AG09319 (cell line): ENCODE measurements at regions not wholly inside any gene's neighbourhood (a gene's known extent, or its start where the extent isn't known, plus 50 kb on each side); places are given as distances from the start of the nearest gene placed in this dataset.
"Not testable (repeated sequence)": the region's sequence is repeated elsewhere in the genome, so short reads cannot be mapped to it uniquely, and the experiment has no call there.

Experiments used
- DNase-seq: peaks from one replicate; pipeline ENCODE4 v3.0.0-alpha.2; 2010; ENCODE audit warnings: low read depth; ENCODE audit errors: extremely low read depth
- TF ChIP-seq, protein P1 (sequence below): IDR thresholded peaks from 2 replicates; pipeline ENCODE4 v1.5.1; 2011; ENCODE audit warnings: low read depth, mild to moderate bottlenecking, inconsistent platforms, low read length, moderate library complexity

DNA sequence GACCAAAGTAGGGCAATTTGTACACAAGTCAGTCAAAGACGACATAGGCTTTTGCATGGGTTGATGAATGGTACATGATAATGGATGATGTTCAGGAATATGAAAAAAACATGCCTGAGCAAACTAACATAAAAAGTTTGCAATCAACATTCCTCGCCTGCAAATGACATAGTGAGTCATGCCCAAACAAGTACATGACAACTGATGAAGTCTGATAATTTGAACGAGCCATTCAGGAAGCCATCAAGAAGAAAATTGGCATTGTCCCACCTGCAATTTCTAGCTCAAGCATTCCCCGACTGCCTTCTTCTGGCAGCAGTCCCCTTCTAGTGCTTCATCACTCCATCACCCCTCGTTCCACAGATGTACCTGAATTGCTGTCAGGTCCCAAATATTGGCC, 118.4 kb upstream of the NR5A2 start:
- no peak for DNase-seq
- TF ChIP-seq, protein P1, sequence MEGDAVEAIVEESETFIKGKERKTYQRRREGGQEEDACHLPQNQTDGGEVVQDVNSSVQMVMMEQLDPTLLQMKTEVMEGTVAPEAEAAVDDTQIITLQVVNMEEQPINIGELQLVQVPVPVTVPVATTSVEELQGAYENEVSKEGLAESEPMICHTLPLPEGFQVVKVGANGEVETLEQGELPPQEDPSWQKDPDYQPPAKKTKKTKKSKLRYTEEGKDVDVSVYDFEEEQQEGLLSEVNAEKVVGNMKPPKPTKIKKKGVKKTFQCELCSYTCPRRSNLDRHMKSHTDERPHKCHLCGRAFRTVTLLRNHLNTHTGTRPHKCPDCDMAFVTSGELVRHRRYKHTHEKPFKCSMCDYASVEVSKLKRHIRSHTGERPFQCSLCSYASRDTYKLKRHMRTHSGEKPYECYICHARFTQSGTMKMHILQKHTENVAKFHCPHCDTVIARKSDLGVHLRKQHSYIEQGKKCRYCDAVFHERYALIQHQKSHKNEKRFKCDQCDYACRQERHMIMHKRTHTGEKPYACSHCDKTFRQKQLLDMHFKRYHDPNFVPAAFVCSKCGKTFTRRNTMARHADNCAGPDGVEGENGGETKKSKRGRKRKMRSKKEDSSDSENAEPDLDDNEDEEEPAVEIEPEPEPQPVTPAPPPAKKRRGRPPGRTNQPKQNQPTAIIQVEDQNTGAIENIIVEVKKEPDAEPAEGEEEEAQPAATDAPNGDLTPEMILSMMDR = no peak

DNA sequence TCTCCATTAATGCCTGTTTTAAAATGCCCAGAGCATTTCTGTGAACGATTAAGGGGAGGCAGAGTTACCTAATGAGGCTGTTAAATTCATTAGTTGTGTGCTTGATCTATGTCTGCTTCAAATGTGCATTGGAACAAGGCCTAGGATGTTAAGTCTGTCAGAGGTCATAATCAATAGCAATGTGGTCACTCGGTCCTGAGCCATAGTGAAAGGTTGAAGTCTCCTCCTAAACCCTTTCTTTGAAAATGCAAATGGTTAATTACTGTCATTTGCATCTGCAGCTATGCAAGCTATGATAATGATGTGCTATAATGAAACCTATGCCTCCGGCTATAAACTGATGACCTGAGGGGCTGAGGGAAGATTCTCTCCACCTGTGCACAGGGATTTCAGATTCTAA, 114.2 kb upstream of the NR5A2 start:
- TF ChIP-seq, protein P1 = no peak
- no peak for DNase-seq

DNA sequence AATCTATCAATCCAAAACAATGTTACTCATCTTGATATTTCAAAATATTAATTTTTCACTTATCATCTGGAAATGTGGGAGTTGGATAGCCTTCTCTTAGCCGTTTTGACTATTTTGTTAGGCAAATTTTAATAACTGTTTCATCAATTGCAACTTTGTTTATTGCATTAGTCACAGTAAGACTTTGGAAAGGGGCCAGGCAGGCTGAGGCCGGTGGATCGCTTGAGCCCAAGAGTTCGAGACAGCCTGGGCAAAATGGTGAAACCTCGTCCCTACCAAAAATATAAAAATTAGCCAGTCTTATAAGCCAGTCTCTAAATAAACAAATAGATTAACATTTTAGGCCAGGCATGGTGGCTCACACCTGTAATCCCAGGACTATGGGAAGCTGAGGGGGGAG, 113.0 kb upstream of the NR5A2 start:
- DNase-seq = no peak
- TF ChIP-seq, protein P1 = no peak

DNA sequence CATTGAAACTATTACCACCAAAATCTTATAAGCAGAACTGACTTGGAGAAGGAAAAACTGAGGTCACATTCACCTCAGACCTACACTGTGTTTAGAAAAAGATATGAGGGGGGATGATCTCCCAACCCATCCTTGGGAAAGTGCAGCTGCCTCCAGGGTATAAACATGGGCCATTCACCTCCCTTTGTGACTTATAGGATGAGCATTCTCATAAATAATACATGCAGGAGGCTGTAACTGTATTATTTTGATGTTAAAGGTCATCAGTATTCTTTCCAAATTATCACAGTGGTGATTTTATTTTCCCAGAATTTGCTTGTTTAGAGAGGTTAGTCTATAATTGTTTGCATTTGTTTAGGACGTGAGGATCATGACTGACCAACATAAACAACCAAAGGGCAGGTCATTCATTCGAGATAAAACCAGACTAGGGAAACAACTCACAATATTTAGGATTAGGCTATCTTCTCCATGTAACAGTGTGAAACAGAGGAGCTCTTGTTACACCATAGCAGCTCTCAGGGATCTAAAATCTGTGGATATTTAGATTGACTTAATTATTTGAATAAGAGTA, 109.2 kb upstream of the NR5A2 start:
- TF ChIP-seq, protein P1 = no peak
- DNase-seq = no peak

DNA sequence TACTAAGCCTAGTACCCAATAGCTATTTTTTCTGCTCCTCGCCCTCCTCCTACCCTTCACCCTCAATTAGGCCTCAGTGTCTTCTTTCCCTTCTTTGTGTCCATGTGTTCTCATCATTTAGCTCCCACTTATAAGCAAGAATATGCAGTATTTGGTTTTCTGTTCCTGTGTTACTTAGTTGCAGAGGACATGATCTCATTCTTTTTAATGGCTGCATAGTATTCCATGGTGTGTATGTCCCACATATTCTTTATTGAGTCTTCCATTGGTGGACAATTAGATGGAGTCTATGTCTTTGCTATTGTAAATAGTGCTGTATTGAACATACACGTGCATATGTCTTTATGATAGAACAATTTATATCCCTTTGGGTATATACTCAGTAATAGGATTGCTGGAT, 106.9 kb upstream of the NR5A2 start:
- TF ChIP-seq, protein P1 = no peak
- DNase-seq = no peak

DNA sequence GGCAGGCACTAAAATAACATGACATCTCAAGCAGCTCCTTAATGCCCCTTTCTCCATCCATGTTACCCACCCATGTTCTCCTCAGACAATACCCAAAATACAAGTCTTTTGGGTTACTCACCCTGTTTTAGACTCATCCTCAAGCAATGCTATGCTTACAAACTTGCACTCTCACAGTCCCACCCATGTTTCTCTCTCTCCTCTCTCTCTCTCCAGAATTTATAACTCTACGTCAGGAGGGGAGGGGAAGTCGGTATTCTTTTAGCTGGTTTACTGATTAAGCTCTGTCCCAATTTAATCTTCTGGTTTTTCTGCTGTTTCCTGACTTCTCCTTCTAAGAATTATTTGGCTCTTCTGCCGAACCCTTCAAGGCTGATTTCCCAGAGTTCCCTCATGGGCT, 98.0 kb upstream of the NR5A2 start:
- TF ChIP-seq, protein P1 = no peak
- no peak for DNase-seq

DNA sequence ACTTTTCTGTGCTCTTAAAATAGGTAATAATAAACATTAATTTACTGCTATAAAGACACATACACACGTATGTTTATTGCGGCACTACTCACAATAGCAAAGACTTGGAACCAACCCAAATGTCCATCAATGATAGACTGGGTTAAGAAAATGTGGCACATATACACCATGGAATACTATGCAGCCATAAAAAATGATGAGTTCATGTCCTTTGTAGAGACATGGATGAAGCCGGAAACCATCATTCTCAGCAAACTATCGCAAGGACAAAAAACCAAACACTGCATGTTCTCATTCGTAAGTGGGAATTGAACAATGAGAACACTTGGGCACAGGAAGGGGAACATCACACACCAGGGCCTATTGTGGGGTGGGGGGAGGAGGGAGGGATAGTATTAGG, 97.4 kb upstream of the NR5A2 start:
- DNase-seq = not testable (repeated sequence)

DNA sequence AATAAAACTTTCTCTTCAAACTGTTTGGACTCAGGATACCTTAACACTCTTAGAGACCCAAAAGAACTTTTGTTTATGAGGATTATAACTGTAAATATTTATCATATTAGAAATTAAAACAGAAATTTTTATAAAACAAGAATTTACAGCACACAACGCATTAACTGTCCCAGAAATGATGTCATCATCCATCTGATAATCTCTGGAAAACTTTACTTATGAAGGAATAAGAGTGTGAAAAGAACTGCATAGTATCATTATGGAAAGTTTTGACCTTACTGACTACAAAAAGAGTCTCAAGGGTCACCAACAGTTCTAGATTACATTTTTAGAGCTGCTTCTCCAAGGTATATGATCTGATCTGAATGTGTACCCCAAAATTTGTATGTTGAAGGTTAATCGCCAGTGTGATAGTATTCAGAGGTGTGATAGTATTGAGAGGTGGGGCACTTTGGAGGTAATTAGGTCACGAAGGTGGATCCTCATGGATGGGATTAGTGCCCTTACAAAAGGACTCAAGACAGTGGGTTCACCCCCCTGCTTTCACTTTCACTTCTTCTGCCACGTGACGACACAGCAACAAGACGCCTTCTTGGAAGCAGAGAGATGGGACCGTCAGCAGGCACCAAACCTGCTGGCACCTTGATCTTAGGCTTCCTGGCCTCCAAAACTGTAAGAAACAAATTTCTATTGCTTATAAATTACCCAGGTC, 95.7 kb upstream of the NR5A2 start:
- DNase-seq = no peak
- TF ChIP-seq, protein P1 = no peak
